B cell (primary cell): ENCODE measurements at regions not wholly inside any gene's neighbourhood (a gene's known extent, or its start where the extent isn't known, plus 50 kb on each side); places are given as distances from the start of the nearest gene placed in this dataset.

Experiments used
- ATAC-seq: fragments of 200-7000 bp; cut with Tn5 transposase; one replicate; pipeline ENCODE4 v1.10.0; 2021; ENCODE audit warnings: low read depth, mild to moderate bottlenecking, moderate number of reproducible peaks, moderate library complexity
- CTCF ChIA-PET: fragments of 350-600 bp; sonication (Branson Sonifier 250); formaldehyde crosslinking; loops from one replicate; lab custom pipeline; 2021; ENCODE audit warnings: antibody characterized with exemption, inconsistent platforms; lab: Charles Lee
- POLR2A ChIA-PET: fragments of 350-600 bp; sonication (Branson Sonifier 250); formaldehyde crosslinking; loops from one replicate; lab custom pipeline; 2021; ENCODE audit warnings: antibody characterized with exemption; lab: Charles Lee
- DNase-seq: peaks from one replicate; pipeline ENCODE4 v3.0.0; 2013
- H2AFZ ChIP-seq: 2 replicates; pipeline ENCODE4 v1.6.1; 2012; ENCODE audit warnings: mild to moderate bottlenecking, low read depth, low read length; ENCODE audit not compliant: insufficient read depth, poor library complexity, severe bottlenecking
- H3K27ac ChIP-seq, 2 donors: 1 replicate in 1 of 2; 2 replicates in 1 of 2; pipeline ENCODE4 v1.5.1; 2012 to 2013; ENCODE audit warnings: low read length in 2 of 2, mild to moderate bottlenecking in 2 of 2, moderate library complexity in 1 of 2
- H3K27me3 ChIP-seq, 4 experiments: fragments of 200-600 bp in 1 of 4; sonication (generic) in 1 of 4; replicated peaks in 1 of 4; 1 replicate in 2 of 4; 2 replicates in 2 of 4; pipeline versions ENCODE4 v1.6.1 to v1.7.0; 2013 to 2016; ENCODE audit warnings: low read length in 3 of 4, mild to moderate bottlenecking in 2 of 4, mixed read lengths in 1 of 4, moderate library complexity in 1 of 4; ENCODE audit not compliant: insufficient read depth in 4 of 4, control insufficient read depth in 3 of 4; ENCODE audit errors: control extremely low read depth in 1 of 4
- H3K36me3 ChIP-seq, 2 experiments: replicated peaks in 1 of 2; 1 replicate in 1 of 2; 2 replicates in 1 of 2; pipeline versions ENCODE4 v1.6.1 to v1.7.1; 2013; ENCODE audit warnings: low read length in 1 of 2; ENCODE audit not compliant: insufficient read depth in 2 of 2, control insufficient read depth in 1 of 2; ENCODE audit errors: control extremely low read depth in 1 of 2, extremely low read depth in 1 of 2
- H3K4me1 ChIP-seq, 2 donors: fragments of 200-600 bp in 1 of 2; sonication (generic) in 1 of 2; 1 replicate in 1 of 2; 2 replicates in 1 of 2; pipeline versions ENCODE4 v1.5.1 to v1.6.1; 2013 to 2017; ENCODE audit warnings: low read length in 2 of 2; ENCODE audit not compliant: control insufficient read depth in 2 of 2, insufficient read depth in 2 of 2
- H3K4me2 ChIP-seq: replicated peaks from 2 replicates; pipeline ENCODE3; 2012; ENCODE audit warnings: mild to moderate bottlenecking, low read depth, low read length; ENCODE audit not compliant: poor library complexity, severe bottlenecking
- H3K4me3 ChIP-seq, 5 experiments: fragments of 200-600 bp in 1 of 5; sonication (generic) in 1 of 5; 1 replicate in 3 of 5; 2 replicates in 2 of 5; pipeline versions ENCODE4 v1.5.1 to v1.7.0; 2011 to 2016; ENCODE audit warnings: low read length in 4 of 5, mild to moderate bottlenecking in 4 of 5, low read depth in 2 of 5, control low read depth in 1 of 5, moderate library complexity in 1 of 5; ENCODE audit not compliant: insufficient read depth in 1 of 5; ENCODE audit errors: control extremely low read depth in 1 of 5, extremely low read depth in 1 of 5
- H3K79me2 ChIP-seq: fragments of 200-600 bp; sonication (generic); one replicate; pipeline ENCODE4 v1.6.0; 2016; ENCODE audit warnings: low read length; ENCODE audit not compliant: control insufficient read depth, insufficient read depth
- H3K9ac ChIP-seq: fragments of 200-600 bp; sonication (generic); 2 replicates; pipeline ENCODE4 v1.6.1; 2017; ENCODE audit warnings: mild to moderate bottlenecking, low read length, moderate library complexity
- H3K9me3 ChIP-seq, 3 donors: one replicate each; pipeline versions ENCODE4 v1.6.1 to v1.7.1; 2013; ENCODE audit warnings: low read length in 2 of 3; ENCODE audit not compliant: control insufficient read depth in 2 of 3, insufficient read depth in 1 of 3; ENCODE audit errors: control extremely low read depth in 1 of 3
- H4K20me1 ChIP-seq: 2 replicates; pipeline ENCODE4 v1.6.0; 2012; ENCODE audit warnings: mild to moderate bottlenecking, low read length; ENCODE audit not compliant: insufficient read depth, control insufficient read depth, poor library complexity, severe bottlenecking
- H3K27ac Mint-ChIP-seq: one replicate; pipeline ENCODE4 v1.8.0; 2021; ENCODE audit warnings: mixed read lengths
- H3K27me3 Mint-ChIP-seq: one replicate; pipeline ENCODE4 v1.8.0; 2021; ENCODE audit warnings: mixed read lengths
- H3K4me1 Mint-ChIP-seq: one replicate; pipeline ENCODE4 v1.8.0; 2021; ENCODE audit warnings: mixed read lengths
- H3K4me3 Mint-ChIP-seq: one replicate; pipeline ENCODE4 v1.8.0; 2021; ENCODE audit warnings: mixed read lengths
- H3K9me3 Mint-ChIP-seq: one replicate; pipeline ENCODE4 v1.8.0; 2022; ENCODE audit warnings: mixed read lengths; ENCODE audit not compliant: insufficient read depth
- CTCF ChIP-seq: fragments of 200-600 bp; IDR thresholded peaks from one replicate; pipeline ENCODE4 v1.8.0; 2022; ENCODE audit warnings: antibody characterized with exemption, mild to moderate bottlenecking
- EZH2 ChIP-seq: IDR thresholded peaks from 2 replicates; pipeline ENCODE4 v1.6.1; 2012; ENCODE audit warnings: borderline replicate concordance, low read depth, mild to moderate bottlenecking, moderate library complexity, low read length; ENCODE audit not compliant: insufficient read depth, poor library complexity, severe bottlenecking
- WGBS: methylation state at CpG from one replicate; pipeline ENCODE4 v1.1.5; 2013; ENCODE audit warnings: missing lambda C conversion rate; ENCODE audit not compliant: insufficient coverage; 5-methylcytosine and 5-hydroxymethylcytosine counted together
- intact Hi-C: fragments of 100-400 bp; cut with micrococcal nuclease; formaldehyde crosslinking; loops from one replicate; pipeline ENCODE4 v1.10.0; 2022

DNA sequence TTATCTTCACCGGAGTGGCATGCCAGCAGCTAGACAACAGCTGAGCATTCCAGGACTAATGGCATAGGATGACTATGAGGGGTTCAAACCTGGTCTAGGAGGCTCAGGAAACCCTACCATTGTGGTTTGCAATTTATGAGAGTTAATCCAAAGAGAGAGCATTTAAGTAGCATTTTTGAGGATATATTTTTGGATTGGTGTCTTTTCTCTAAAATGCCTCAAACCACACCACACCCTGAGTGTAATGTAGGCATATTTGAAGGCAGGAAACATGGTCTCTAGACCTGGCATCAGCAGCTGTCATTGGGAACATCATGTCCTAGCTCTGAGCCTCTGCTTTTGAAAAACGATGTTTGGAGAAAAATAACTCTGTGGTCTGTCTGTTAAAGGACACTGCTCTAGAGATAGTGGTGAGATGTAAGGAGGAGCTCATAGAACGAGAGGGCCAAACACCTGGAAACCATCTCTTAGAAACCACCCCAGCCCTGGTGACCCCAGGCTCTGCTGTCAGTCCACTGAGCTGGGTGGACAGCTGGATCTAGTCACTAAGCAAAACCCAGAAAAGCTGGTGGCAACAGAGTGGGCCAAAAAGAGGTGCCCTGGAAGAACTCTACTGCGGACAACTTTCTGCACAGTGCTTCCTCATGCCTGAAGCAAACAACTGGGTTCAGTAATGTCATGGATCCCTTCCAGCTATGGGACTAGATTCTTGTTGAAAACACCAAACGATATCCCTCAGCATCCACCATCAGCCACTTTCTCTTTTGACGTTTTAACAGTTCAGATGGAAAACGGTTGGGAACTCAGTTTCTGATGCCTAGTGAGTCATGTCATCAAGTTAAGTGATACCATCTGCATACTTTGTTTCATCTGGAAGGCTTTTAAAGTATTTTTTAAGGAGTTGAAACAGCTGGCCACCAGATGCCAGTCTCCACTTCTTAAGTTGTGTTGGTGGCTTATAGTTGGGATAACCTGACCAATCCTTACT, 100.2 kb upstream of the C1QTNF7 start:
- Histone ChIP-seq H3K4me3 (no peak overlapping the region), H3K9me3 (no peaks in the 10 kb centered on the region), H3K4me1 (no peaks in the 10 kb centered on the region), H3K27me3 (no peaks in the 10 kb centered on the region), H4K20me1 (no peaks in the 10 kb centered on the region), H3K9ac (no peak overlapping the region), H3K79me2 (no peaks in the 10 kb centered on the region), H2AFZ (no peak overlapping the region), H3K36me3 (no peaks in the 10 kb centered on the region), H3K4me2 (no peak overlapping the region), H3K27ac (no peak overlapping the region)
- no peak for DNase-seq
- no peak overlapping the region for H3K27ac Mint-ChIP-seq
- peaks cover 4% of the 10 kb centered on the region for H3K4me1 Mint-ChIP-seq
- H3K4me3 Mint-ChIP-seq = no peak overlapping the region
- 100% methylated on average over 3 of the region's 7 CpGs for WGBS
- ChIA-PET CTCF (interaction anchor here (0.6 kb wide), 1 partner anchor 13 kb away, joined by 3 read pairs; no protein-coding TSS in a partner anchor), POLR2A (no interaction called here)
- intact Hi-C loops = no loop called here
- no peaks in the 10 kb centered on the region for H3K9me3 Mint-ChIP-seq
- no peak for TF ChIP-seq EZH2
- TF ChIP-seq CTCF = no peak
- H3K27me3 Mint-ChIP-seq = no peaks in the 10 kb centered on the region
- no peak for ATAC-seq

GRCh38 chr4:15331930-15332329, 95.9 kb upstream of the C1QTNF7 start:
- Histone ChIP-seq H3K4me1 (peaks cover under 1 to 3% of the 10 kb centered on the region in 2 donors), H3K79me2 (no peaks in the 10 kb centered on the region), H3K4me2 (no peak overlapping the region), H3K27ac (no peak overlapping the region), H3K27me3 (no peaks in the 10 kb centered on the region), H3K9ac (no peak overlapping the region), H4K20me1 (no peaks in the 10 kb centered on the region), H3K9me3 (peaks cover 0 to 7% (median 0%) of the 10 kb centered on the region in 3 donors), H2AFZ (no peak overlapping the region), H3K4me3 (no peak overlapping the region), H3K36me3 (no peaks in the 10 kb centered on the region)
- ChIA-PET POLR2A (no interaction called here), CTCF (interaction anchor here (1.4 kb wide), 1 partner anchor 125 kb away, joined by 3 read pairs; no protein-coding TSS in a partner anchor)
- intact Hi-C loops = no loop called here
- H3K9me3 Mint-ChIP-seq = no peaks in the 10 kb centered on the region
- no peak for ATAC-seq
- no CpG with 5 or more reads among the region's 3 CpGs for WGBS
- H3K4me3 Mint-ChIP-seq = no peak overlapping the region
- peaks cover 6% of the 10 kb centered on the region for H3K4me1 Mint-ChIP-seq
- no peaks in the 10 kb centered on the region for H3K27me3 Mint-ChIP-seq
- no peak for TF ChIP-seq CTCF
- TF ChIP-seq EZH2 = no peak
- no peak overlapping the region for H3K27ac Mint-ChIP-seq
- DNase-seq = no peak
